ENCODE measurements at regions not wholly inside any gene's neighbourhood (a gene's known extent, or its start where the extent isn't known, plus 50 kb on each side); places are given as distances from the start of the nearest gene placed in this dataset.
"Not testable (repeated sequence)": the region's sequence is repeated elsewhere in the genome, so short reads cannot be mapped to it uniquely, and the experiment has no call there.

DNA sequence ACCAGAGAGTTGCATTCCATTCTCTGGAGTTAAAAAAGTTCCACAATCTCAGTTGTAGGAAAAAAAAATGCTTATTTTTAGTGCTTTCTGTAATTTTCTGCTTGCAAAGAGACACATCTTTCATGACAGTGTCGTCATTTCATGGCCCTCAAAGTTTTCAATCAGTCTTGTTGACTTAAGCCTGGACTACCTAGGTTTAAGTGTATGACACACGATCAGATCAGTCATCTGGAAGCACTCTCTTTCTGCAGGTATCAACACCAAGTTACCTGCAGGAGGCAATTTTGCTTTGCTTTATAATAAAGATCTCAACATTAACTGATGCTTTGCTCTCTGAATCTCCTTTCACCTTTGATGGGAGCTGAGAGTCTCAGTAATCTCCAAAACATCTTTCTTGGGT lies 251.6 kb downstream of the BCAT1 start:
- H3K4me1 Mint-ChIP-seq (ENCODE audit: low read depth): no peaks in the 10 kb centered on the region
- DNase-seq: no peak
- H3K27ac Mint-ChIP-seq: no peak overlapping the region
- H3K36me3 Mint-ChIP-seq (ENCODE audit: low read depth): no peaks in the 10 kb centered on the region
- no peak overlapping the region for H3K4me3 Mint-ChIP-seq
- no peaks in the 10 kb centered on the region for H3K9me3 Mint-ChIP-seq (ENCODE audit: insufficient read depth)
- ChIA-PET POLR2A (no interaction called here), CTCF (no interaction called here)
- peaks cover 3% of the 10 kb centered on the region for H3K27me3 Mint-ChIP-seq (ENCODE audit: low read depth)
- ATAC-seq: no peak

GRCh38 chr12:24696800-24697199 lies 252.1 kb downstream of the BCAT1 start:
- Mint-ChIP-seq H3K9me3 (ENCODE audit: insufficient read depth) (no peaks in the 10 kb centered on the region), H3K36me3 (ENCODE audit: low read depth) (no peaks in the 10 kb centered on the region), H3K4me1 (ENCODE audit: low read depth) (no peaks in the 10 kb centered on the region), H3K4me3 (no peak overlapping the region), H3K27me3 (ENCODE audit: low read depth) (peaks cover 3% of the 10 kb centered on the region), H3K27ac (no peak overlapping the region)
- DNase-seq: no peak
- ChIA-PET POLR2A (no interaction called here), CTCF (no interaction called here)
- ATAC-seq: no peak

DNA sequence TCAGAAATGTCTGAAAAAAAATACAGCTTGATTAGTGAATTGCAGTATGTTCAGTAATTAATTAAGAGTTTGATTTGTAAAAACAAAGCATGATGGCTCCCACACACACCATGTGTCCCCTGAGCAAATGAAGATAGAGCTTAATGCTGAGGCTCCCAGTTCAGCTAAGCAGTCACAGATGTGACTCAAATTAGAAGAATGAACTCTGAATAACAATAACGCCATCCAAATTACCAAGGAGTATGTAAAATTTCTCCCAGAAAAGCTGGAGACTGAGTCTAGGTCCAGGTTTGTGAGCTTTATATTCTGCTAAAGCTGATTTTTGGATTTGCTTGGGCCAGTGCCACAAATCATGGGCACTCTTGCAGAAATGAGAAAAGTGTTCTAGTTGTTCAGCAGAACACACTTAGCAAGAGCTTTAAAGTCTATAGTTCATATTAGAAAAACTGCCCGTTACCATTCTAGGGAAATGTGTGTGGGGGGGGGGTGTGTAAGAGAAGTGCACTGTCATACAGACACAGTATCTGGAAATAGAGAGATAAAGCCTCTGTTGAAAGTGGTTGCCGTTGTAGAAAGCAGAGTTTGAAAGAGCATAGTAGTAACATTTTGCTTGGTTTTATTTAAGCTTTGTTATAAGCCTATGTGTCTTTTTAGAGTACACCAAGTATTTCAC lies 253.1 kb downstream of the BCAT1 start:
- H3K27me3 Mint-ChIP-seq (ENCODE audit: low read depth): peaks cover 3% of the 10 kb centered on the region
- DNase-seq: no peak
- ChIA-PET CTCF (no interaction called here), POLR2A (no interaction called here)
- no peaks in the 10 kb centered on the region for H3K9me3 Mint-ChIP-seq (ENCODE audit: insufficient read depth)
- no peak overlapping the region for H3K4me3 Mint-ChIP-seq
- no peaks in the 10 kb centered on the region for H3K36me3 Mint-ChIP-seq (ENCODE audit: low read depth)
- no peaks in the 10 kb centered on the region for H3K4me1 Mint-ChIP-seq (ENCODE audit: low read depth)
- ATAC-seq: no peak
- no peak overlapping the region for H3K27ac Mint-ChIP-seq

GRCh38 chr12:24695103-24695502 lies 253.8 kb downstream of the BCAT1 start:
- Mint-ChIP-seq H3K27me3 (ENCODE audit: low read depth) (peaks cover 3% of the 10 kb centered on the region), H3K4me3 (no peak overlapping the region), H3K27ac (no peak overlapping the region), H3K4me1 (ENCODE audit: low read depth) (no peaks in the 10 kb centered on the region), H3K9me3 (ENCODE audit: insufficient read depth) (no peaks in the 10 kb centered on the region), H3K36me3 (ENCODE audit: low read depth) (no peaks in the 10 kb centered on the region)
- ChIA-PET POLR2A (no interaction called here), CTCF (no interaction called here)
- no peak for ATAC-seq
- DNase-seq: no peak

DNA sequence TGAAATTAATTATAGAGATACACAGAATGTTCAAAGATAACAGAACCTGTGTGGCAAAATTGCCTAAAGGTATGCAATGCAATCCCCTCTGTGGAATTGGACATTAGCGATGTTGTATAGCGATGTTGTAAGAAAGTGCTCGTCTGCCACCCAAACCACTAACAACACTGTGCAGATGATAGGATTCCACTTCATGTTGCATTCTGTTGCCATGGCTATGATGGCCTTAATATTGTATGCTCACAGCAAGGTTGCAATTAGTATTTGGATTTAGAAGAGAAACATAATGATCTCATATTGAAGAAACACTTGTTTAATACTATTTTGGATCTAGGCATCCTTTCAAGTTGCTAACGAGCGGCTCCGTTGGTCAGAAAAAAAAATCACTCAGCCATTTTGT lies 260.3 kb downstream of the BCAT1 start:
- POLR2A ChIA-PET: no interaction called here
- no peaks in the 10 kb centered on the region for H3K4me1 Mint-ChIP-seq (ENCODE audit: low read depth)
- no peaks in the 10 kb centered on the region for H3K36me3 Mint-ChIP-seq (ENCODE audit: low read depth)
- no peak for ATAC-seq
- H3K27me3 Mint-ChIP-seq (ENCODE audit: low read depth): no peaks in the 10 kb centered on the region
- H3K9me3 Mint-ChIP-seq (ENCODE audit: insufficient read depth): no peaks in the 10 kb centered on the region
- CTCF ChIA-PET: no interaction called here
- no peak overlapping the region for H3K27ac Mint-ChIP-seq
- DNase-seq: no peak
- no peak overlapping the region for H3K4me3 Mint-ChIP-seq

DNA sequence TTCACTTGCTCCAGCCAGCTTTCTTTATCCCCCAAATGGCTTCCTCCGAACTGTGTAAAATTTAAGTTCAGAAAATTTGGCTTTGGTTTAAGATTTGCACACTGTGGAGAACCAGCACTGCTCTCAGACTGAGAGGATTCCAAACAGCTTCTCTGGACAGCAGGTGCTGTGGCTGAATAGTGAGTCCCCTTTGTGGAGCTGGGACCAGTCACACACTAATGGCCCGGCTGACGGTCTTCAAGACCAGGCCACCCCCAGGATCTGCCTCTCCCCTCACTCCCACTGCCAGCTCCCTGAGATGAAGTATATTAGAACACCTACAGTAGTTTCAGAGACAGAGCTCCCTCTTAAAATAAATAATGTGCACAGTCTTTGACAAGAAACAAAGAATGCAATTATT lies 267.3 kb downstream of the BCAT1 start:
- POLR2A ChIA-PET: no interaction called here
- no peak for ATAC-seq
- Mint-ChIP-seq H3K36me3 (ENCODE audit: low read depth) (no peaks in the 10 kb centered on the region), H3K27ac (no peak overlapping the region), H3K4me3 (no peak overlapping the region), H3K27me3 (ENCODE audit: low read depth) (no peaks in the 10 kb centered on the region), H3K4me1 (ENCODE audit: low read depth) (no peaks in the 10 kb centered on the region), H3K9me3 (ENCODE audit: insufficient read depth) (no peaks in the 10 kb centered on the region)
- CTCF ChIA-PET: no interaction called here
- DNase-seq: no peak

DNA sequence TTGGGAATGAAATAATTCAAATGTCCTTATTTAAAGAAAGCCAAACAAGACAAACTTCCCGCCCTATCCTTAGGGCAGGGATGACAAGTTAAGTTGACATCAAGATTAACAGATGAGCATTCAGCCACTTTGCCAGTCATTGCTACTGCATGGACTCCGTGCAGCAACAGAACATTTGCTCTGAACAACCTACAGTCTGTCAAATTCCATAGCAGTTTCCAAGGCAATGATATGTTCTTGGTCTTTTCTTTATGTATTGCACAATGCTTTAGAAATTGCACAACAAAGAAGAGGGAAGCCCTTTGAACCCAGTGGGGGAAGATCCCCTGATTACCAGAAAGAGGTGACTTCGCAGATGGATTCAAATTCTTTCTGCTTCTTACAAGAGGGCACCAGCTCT lies 269.8 kb downstream of the BCAT1 start:
- CTCF ChIA-PET: no interaction called here
- ATAC-seq (no peak), DNase-seq (no peak)
- Mint-ChIP-seq H3K27me3 (ENCODE audit: low read depth) (no peaks in the 10 kb centered on the region), H3K36me3 (ENCODE audit: low read depth) (no peaks in the 10 kb centered on the region), H3K4me3 (no peak overlapping the region), H3K4me1 (ENCODE audit: low read depth) (no peaks in the 10 kb centered on the region), H3K9me3 (ENCODE audit: insufficient read depth) (no peaks in the 10 kb centered on the region), H3K27ac (no peak overlapping the region)
- POLR2A ChIA-PET: no interaction called here

DNA sequence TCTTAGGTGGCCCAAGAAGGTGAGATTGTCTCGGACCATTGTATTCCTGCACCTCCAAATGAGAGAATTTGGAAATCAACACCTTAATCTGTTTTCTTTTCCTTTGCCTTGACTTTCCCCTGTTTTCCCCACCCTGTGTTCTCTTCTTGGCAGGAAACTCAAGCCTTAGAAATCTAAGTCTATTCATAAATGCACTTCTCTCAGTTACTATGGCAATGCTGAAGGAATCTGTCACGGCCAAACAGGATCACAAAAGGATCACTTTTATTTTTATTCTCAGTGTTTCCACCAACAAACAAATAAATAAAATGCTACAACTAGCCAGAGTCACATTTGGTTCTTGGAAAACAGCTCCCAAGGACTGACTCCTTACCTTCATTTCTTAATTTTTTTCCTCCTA lies 270.5 kb downstream of the BCAT1 start:
- no peak for ATAC-seq
- CTCF ChIA-PET: no interaction called here
- POLR2A ChIA-PET: no interaction called here
- H3K4me1 Mint-ChIP-seq (ENCODE audit: low read depth): no peaks in the 10 kb centered on the region
- DNase-seq: no peak
- no peaks in the 10 kb centered on the region for H3K36me3 Mint-ChIP-seq (ENCODE audit: low read depth)
- no peak overlapping the region for H3K27ac Mint-ChIP-seq
- no peak overlapping the region for H3K4me3 Mint-ChIP-seq
- no peaks in the 10 kb centered on the region for H3K9me3 Mint-ChIP-seq (ENCODE audit: insufficient read depth)
- H3K27me3 Mint-ChIP-seq (ENCODE audit: low read depth): no peaks in the 10 kb centered on the region

DNA sequence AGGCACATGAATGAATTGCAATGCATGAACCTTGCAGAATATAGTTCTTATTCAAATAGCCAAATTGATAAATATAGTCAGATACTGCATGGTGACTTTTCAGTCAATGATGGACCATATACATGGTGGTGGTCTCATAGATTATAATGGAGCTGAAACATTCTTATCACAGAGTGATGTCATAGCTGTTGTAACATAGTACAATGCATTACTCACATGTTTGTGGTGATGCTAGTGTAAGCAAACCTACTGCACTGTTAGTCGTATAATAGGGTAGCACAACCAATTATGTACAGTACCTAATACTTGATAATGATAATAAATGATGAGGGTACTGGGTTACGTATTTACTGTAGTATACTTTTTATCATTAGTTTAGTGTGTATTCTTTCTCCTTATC lies 280.3 kb downstream of the BCAT1 start:
- H3K27ac Mint-ChIP-seq: no peak overlapping the region
- no peak for DNase-seq
- no peak overlapping the region for H3K4me3 Mint-ChIP-seq
- ATAC-seq: no peak
- POLR2A ChIA-PET: no interaction called here
- no peaks in the 10 kb centered on the region for H3K9me3 Mint-ChIP-seq (ENCODE audit: insufficient read depth)
- CTCF ChIA-PET: no interaction called here
- H3K36me3 Mint-ChIP-seq (ENCODE audit: low read depth): no peaks in the 10 kb centered on the region
- no peaks in the 10 kb centered on the region for H3K27me3 Mint-ChIP-seq (ENCODE audit: low read depth)
- no peaks in the 10 kb centered on the region for H3K4me1 Mint-ChIP-seq (ENCODE audit: low read depth)

- no peaks in the 10 kb centered on the region for H3K36me3 Mint-ChIP-seq (ENCODE audit: low read depth)
- DNase-seq (no peak), ATAC-seq (no peak)
- CTCF ChIA-PET: no interaction called here
- no peaks in the 10 kb centered on the region for H3K27me3 Mint-ChIP-seq (ENCODE audit: low read depth)
- no peaks in the 10 kb centered on the region for H3K4me1 Mint-ChIP-seq (ENCODE audit: low read depth)
- no peak overlapping the region for H3K27ac Mint-ChIP-seq
- H3K9me3 Mint-ChIP-seq (ENCODE audit: insufficient read depth): no peaks in the 10 kb centered on the region
- POLR2A ChIA-PET: no interaction called here
- H3K4me3 Mint-ChIP-seq: no peak overlapping the region
Measured at GRCh38 chr12:24664161-24664880, 284.6 kb downstream of the BCAT1 start.

DNA sequence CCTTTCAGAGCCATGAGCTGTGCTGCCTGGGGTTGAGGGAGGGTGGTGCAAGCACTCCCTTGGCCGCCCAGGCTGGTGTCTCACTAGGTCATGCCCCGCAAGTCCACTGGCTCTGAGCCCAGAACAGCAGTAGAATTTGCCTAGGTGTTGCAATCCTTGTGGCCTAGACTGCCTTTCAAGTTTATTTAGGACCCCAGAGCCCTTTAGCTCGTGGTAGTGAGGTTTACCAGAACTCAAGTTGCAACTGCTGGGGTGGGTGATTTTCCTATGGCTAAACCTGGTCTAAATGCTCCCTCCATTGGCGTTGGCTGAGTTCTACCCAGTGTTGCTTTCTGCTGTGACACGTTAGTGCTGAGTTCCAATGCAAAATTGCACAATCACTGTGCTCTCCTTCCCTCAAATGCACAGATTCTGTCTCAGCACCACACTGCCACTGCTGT lies 287.2 kb downstream of the BCAT1 start:
- no peak for ATAC-seq
- CTCF ChIA-PET: no interaction called here
- H3K4me3 Mint-ChIP-seq: no peak overlapping the region

DNA sequence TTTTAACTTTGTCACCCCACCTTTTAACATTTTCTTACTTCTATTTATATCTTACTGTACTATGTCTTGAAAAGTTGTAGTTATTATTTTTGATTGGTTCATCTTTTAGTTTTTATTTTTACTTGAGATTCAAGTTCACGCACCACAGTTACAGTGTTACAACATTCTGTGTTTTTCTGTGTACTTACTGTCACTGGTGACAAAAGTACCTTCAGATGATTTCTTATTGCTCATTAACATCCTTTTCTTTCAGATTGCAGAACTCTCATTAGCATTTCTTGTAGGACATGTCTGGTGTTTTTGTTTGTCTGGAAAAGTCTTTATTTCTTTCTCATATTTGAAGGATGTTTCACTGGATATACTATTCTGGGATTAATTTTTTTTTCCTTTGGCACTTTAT lies 289.9 kb downstream of the BCAT1 start:
- POLR2A ChIA-PET: no interaction called here
- ATAC-seq: no peak
- no peak overlapping the region for H3K27ac Mint-ChIP-seq
- H3K4me3 Mint-ChIP-seq: no peak overlapping the region
- H3K36me3 Mint-ChIP-seq (ENCODE audit: low read depth): no peaks in the 10 kb centered on the region
- no peak for DNase-seq
- no peaks in the 10 kb centered on the region for H3K9me3 Mint-ChIP-seq (ENCODE audit: insufficient read depth)
- no peaks in the 10 kb centered on the region for H3K4me1 Mint-ChIP-seq (ENCODE audit: low read depth)
- CTCF ChIA-PET: no interaction called here
- no peaks in the 10 kb centered on the region for H3K27me3 Mint-ChIP-seq (ENCODE audit: low read depth)

More for the DNA sequence above, 287.2 kb downstream of the BCAT1 start:
- H3K27ac Mint-ChIP-seq: no peak overlapping the region
- no peaks in the 10 kb centered on the region for H3K9me3 Mint-ChIP-seq (ENCODE audit: insufficient read depth)
- no peaks in the 10 kb centered on the region for H3K27me3 Mint-ChIP-seq (ENCODE audit: low read depth)
- no peaks in the 10 kb centered on the region for H3K4me1 Mint-ChIP-seq (ENCODE audit: low read depth)
- no peak for DNase-seq
- POLR2A ChIA-PET: no interaction called here
- no peaks in the 10 kb centered on the region for H3K36me3 Mint-ChIP-seq (ENCODE audit: low read depth)

DNA sequence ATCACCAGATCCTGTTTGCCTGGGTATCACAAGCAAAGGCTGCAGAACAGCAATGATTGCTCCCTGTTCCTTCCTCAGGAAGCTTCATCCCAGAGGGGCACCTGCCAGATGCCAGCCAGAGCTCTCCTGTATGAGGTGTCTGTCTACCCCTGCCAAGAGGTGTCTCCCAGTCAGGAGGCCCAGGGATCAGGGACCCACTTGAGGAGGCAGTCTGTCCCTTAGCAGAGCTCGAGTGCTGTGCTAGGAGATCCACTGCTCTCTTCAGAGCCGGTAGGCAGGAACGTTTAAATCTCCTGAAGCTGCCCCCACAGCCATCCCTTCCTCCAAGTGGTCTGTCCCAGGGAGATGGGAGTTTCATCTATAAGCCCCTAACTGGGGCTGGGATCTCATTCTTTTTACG lies 294.6 kb downstream of the BCAT1 start:
- H3K9me3 Mint-ChIP-seq (ENCODE audit: insufficient read depth); DNase-seq; H3K4me1 Mint-ChIP-seq (ENCODE audit: low read depth); H3K4me3 Mint-ChIP-seq; POLR2A ChIA-PET; H3K27ac Mint-ChIP-seq; CTCF ChIA-PET; H3K36me3 Mint-ChIP-seq (ENCODE audit: low read depth); ATAC-seq; H3K27me3 Mint-ChIP-seq (ENCODE audit: low read depth): not testable (repeated sequence)
